ENCODE measurements at regions not wholly inside any gene's neighbourhood (a gene's known extent, or its start where the extent isn't known, plus 50 kb on each side); places are given as distances from the start of the nearest gene placed in this dataset.

DNA sequence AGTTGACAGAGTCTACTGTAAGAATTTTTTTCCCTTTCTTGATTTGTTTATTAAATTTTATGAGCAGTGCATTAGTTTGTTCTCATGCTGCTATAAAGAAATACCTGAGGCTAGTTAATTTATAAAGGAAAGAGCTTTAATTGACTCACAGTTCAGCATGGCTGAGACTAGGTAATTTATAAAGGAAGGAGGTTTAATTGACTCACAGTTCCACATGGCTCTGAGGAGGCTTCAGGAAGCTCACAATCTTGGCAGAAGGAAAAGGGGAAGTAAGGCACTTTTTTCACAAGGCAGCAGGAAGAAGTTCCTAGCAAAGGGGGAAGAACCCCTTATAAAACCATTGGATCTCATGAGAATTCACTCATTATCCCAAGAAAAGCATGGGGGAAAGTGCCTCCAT lies 191.4 kb upstream of the VRK2 start:
- no peak for DNase-seq (ENCODE audit: extremely low read depth, low read depth)
- TF ChIP-seq, protein P1, sequence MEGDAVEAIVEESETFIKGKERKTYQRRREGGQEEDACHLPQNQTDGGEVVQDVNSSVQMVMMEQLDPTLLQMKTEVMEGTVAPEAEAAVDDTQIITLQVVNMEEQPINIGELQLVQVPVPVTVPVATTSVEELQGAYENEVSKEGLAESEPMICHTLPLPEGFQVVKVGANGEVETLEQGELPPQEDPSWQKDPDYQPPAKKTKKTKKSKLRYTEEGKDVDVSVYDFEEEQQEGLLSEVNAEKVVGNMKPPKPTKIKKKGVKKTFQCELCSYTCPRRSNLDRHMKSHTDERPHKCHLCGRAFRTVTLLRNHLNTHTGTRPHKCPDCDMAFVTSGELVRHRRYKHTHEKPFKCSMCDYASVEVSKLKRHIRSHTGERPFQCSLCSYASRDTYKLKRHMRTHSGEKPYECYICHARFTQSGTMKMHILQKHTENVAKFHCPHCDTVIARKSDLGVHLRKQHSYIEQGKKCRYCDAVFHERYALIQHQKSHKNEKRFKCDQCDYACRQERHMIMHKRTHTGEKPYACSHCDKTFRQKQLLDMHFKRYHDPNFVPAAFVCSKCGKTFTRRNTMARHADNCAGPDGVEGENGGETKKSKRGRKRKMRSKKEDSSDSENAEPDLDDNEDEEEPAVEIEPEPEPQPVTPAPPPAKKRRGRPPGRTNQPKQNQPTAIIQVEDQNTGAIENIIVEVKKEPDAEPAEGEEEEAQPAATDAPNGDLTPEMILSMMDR (IDR thresholded peaks at IDR 0.05; ENCODE audit: low read depth, low read length), result no peak

DNA sequence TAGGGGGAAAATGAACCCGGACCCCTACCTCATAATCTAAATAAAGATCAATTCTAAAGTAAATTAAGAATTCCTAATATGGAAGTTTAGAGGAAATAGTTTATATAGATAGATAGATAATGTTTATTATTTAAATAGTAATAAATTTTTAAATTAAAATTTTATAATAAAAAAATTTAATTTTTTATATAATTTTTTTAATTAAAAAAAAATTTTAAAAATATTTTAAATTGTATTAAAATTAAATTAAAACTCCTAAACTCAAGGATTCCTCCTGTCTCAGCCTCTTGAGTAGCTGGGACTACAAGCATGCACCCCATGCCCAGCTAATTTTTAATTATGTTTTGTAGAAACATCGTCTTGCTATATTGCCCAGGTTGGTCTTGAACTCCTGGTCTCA lies 186.9 kb upstream of the VRK2 start:
- no peak for DNase-seq (ENCODE audit: extremely low read depth, low read depth)
- TF ChIP-seq, protein P1 (IDR thresholded peaks at IDR 0.05; ENCODE audit: low read depth, low read length), result no peak

DNA sequence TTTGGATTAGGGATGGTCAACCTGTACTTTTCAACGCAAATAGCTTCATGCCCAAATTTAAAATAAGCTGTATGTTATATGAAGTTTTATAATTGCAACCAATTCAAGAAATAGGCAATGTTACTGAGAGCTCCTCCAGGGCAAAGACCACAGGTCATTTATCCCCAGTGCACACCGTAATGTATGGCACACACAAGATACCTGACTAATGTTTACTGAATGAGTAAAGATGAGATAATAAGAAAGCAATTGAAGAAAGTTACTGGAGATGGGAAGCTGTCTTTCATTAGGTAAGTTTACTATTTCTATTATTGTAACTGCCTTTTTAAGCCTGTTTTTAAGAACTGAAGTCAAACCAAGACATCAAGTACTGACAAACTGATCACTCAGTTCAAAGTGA lies 184.5 kb upstream of the VRK2 start:
- DNase-seq (ENCODE audit: extremely low read depth, low read depth), result no peak

DNA sequence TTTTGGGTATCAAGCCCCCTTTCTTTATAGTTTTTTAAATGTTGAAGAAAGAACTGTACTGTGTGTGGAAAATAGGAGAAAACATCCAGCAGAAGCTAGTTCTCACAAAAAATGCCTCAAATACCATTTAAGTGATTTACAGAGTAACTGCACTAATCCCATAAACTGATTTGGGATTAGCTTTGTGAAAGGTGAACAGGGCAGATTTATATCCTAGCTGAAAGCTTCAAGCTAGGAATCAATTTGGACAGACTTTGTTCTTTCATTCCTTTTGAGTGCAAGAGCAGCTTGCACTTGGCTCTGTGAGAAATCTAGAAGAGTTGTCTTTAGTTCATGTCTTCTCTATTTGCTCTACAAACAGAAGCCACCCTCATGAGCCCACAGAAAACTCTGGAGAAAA lies 183.9 kb upstream of the VRK2 start:
- no peak for DNase-seq (ENCODE audit: extremely low read depth, low read depth)
- TF ChIP-seq, protein P1 (IDR thresholded peaks at IDR 0.05; ENCODE audit: low read depth, low read length), result no peak

More for the DNA sequence above, 184.5 kb upstream of the VRK2 start:
- TF ChIP-seq, protein P1 (IDR thresholded peaks at IDR 0.05; ENCODE audit: low read depth, low read length), result no peak

DNA sequence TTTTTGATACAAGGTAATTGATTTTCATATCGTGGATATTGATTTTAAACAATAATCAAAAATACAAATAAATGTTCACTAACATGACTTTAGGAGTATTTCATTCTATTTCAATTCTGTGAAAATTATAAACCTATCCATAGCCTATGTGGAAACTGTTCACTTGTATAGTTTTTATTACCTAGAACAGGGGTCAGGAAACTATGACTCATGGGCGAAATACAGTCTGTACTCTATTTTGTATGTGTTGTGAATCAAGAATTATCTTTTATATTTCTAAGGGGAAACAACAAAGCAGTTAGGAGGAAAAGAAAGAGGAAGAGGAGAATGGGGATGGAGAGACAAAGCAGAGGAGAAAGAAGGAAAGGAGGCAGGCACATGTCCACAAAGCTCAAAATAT lies 181.7 kb upstream of the VRK2 start:
- DNase-seq (ENCODE audit: extremely low read depth, low read depth), result no peak
- TF ChIP-seq, protein P1 (IDR thresholded peaks at IDR 0.05; ENCODE audit: low read depth, low read length), result no peak

DNA sequence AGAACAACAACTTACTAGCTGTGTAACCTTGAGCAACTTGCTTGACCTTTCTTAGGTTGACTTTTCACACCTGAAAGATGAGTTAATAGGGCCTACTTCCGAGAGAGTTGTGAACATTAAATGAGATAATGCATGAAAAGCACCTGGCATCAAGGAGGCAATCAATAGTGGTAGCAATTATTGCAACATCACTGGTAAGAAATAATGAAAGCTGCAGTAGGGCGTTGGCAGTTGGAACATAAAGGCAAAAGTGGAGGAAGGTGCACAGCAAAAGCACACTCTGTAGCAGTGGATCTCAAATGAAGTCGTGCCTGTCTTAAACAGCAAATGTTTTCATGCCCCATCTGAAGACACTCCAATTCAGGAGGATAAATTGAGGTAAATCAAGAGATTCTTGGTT lies 178.9 kb upstream of the VRK2 start:
- TF ChIP-seq, protein P1 (IDR thresholded peaks at IDR 0.05; ENCODE audit: low read depth, low read length), result no peak
- DNase-seq (ENCODE audit: extremely low read depth, low read depth), result no peak

DNA sequence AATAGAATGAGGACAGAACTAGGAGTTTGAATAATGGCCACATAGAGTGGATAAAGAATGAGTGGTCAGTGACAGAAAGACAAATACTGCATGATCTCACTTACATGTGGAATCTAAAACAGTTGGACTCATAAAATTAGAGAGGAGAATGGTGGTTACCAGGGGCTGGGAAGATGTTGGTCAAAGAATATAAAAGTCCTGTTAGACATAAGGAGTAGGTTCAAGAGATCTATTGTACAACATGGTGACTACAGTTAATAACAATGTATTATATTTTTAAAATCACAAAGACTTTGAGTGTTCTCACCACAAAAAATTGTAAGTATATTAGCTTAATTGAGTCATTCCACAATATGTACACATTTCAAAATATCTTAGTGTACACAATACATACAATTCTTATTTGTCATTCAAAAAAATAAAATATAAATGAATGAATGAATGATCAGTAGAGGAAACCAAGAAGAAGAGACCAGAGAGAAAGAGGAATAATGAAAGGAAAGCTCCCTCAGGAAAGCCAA lies 177.9 kb upstream of the VRK2 start:
- DNase-seq (ENCODE audit: extremely low read depth, low read depth), result no peak
- TF ChIP-seq, protein P1 (IDR thresholded peaks at IDR 0.05; ENCODE audit: low read depth, low read length), result no peak

Measured in AG09319 (cell line).